Panc1 (cell line): ENCODE measurements at regions not wholly inside any gene's neighbourhood (a gene's known extent, or its start where the extent isn't known, plus 50 kb on each side); places are given as distances from the start of the nearest gene placed in this dataset.

Source experiments
- ATAC-seq: fragments of 200-7000 bp; cut with Tn5 transposase; 2 replicates; pipeline ENCODE4 v1.9.1; 2020; ENCODE audit warnings: mild to moderate bottlenecking, moderate library complexity
- BruUV-seq: library from RNA; stranded (reverse); fragments of 400-500 nt; replicated peaks from 2 replicates; lab custom pipeline; 2021; lab: Mats Ljungman, UMichigan
- CTCF ChIA-PET: fragments of 300-600 bp; sonication (Branson Sonifier 250); formaldehyde crosslinking; loops from one replicate; lab custom pipeline; 2022; ENCODE audit warnings: antibody characterized with exemption; lab: Charles Lee
- POLR2A ChIA-PET: fragments of 300-600 bp; sonication (Branson Sonifier 250); formaldehyde crosslinking; loops from one replicate; lab custom pipeline; 2022; ENCODE audit warnings: antibody characterized with exemption; lab: Charles Lee
- DNase-seq: peaks from one replicate; pipeline ENCODE4 v3.0.0-alpha.2; 2010; ENCODE audit warnings: low read depth, low spot score
- H3K27ac ChIP-seq: 2 replicates; pipeline ENCODE4 v1.5.1; 2011; ENCODE audit warnings: mild to moderate bottlenecking, low read length, inconsistent platforms
- H3K27me3 ChIP-seq: fragments of 200-500 bp; sonication (Bioruptor generic); 2 replicates; pipeline ENCODE4 v1.6.0; 2014; ENCODE audit warnings: low read length, inconsistent platforms; ENCODE audit not compliant: control insufficient read depth, insufficient read depth
- H3K36me3 ChIP-seq: fragments of 200-500 bp; sonication (Bioruptor generic); 2 replicates; pipeline ENCODE4 v1.5.1; 2014; ENCODE audit warnings: inconsistent platforms, mild to moderate bottlenecking, low read length, moderate library complexity; ENCODE audit not compliant: control insufficient read depth, insufficient read depth
- H3K4me1 ChIP-seq: 2 replicates; pipeline ENCODE4 v1.5.1; 2011; ENCODE audit warnings: inconsistent platforms, mild to moderate bottlenecking, low read length, moderate library complexity; ENCODE audit not compliant: control insufficient read depth, insufficient read depth
- H3K4me3 ChIP-seq, 2 experiments: 2 replicates each; pipeline ENCODE4 v1.5.1; 2011 to 2012; ENCODE audit warnings: low read depth in 2 of 2, low read length in 2 of 2, mild to moderate bottlenecking in 2 of 2, inconsistent platforms in 1 of 2, moderate library complexity in 1 of 2
- H3K9me3 ChIP-seq: fragments of 200-500 bp; sonication (Bioruptor generic); 2 replicates; pipeline ENCODE4 v1.5.1; 2014; ENCODE audit warnings: low read depth, mild to moderate bottlenecking, inconsistent platforms, low read length, moderate library complexity; ENCODE audit not compliant: control insufficient read depth, insufficient read depth
- POLR2AphosphoS5 ChIP-seq: IDR thresholded peaks from 2 replicates; pipeline ENCODE4 v1.6.1; 2012; ENCODE audit warnings: mild to moderate bottlenecking, low read depth, low read length, moderate library complexity
- REST ChIP-seq, 2 experiments: IDR thresholded peaks; 2 replicates each; pipeline ENCODE4 v1.6.1; 2011 to 2012; ENCODE audit warnings: low read depth in 2 of 2, control low read depth in 1 of 2, low read length in 1 of 2, mild to moderate bottlenecking in 1 of 2, moderate library complexity in 1 of 2; ENCODE audit not compliant: insufficient read depth in 1 of 2
- SIN3A ChIP-seq: IDR thresholded peaks from 2 replicates; pipeline ENCODE4 v1.6.1; 2012; ENCODE audit warnings: low read depth, mild to moderate bottlenecking, low read length, moderate library complexity, borderline replicate concordance; ENCODE audit not compliant: insufficient read depth
- TCF7L2 ChIP-seq: IDR thresholded peaks from 2 replicates; pipeline ENCODE4 v1.6.1; 2011; ENCODE audit warnings: mild to moderate bottlenecking, low read depth, low read length, inconsistent platforms
- in situ Hi-C: cut with HindIII; loops from 2 replicates; pipeline ENCODE4 v1.10.0; 2016; ENCODE audit warnings: low sequenced_read_pairs, low pct_unique_long_range_greater_than_20kb
- intact Hi-C: fragments of 100-400 bp; cut with micrococcal nuclease; formaldehyde crosslinking; loops from one replicate; pipeline ENCODE4 v1.10.0; 2022; ENCODE audit not compliant: unreplicated experiment
- TF ChIP-seq, protein P1 (sequence below): fragments of 450-650 bp; IDR thresholded peaks from 2 replicates; pipeline ENCODE4 v1.5.1; 2017; ENCODE audit warnings: mild to moderate bottlenecking

DNA sequence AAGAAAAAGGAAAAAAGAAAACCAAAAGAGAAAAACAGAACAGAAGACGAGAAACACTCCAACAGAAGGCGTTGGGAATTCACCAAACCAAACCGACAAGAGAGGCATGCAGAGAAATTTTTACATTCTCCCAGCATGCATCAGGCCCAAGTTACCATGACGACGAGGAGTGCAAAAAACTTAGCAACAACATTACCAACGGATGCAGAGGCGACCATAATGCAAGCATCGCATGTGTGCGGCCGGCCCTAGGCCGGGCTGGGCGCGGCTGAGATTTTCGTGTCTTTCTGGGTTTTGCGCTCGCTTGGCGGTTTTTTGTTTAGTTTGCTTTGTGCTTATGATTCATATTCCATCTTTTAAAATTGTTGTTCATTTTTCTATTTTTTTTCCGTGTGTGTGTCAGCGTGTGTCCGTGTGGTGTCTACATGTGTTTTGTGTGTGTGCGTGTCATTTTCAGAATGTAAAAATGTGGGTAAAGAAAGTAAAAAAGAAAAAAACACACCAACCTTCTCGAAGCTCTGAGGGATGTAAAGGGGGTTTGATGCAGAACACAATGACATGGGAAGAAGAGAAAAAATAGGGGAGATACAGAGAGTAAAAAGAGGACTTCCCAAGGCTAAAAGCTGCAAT, 84.9 kb downstream of the PTPRS start:
- no TSS peak for BruUV-seq
- DNase-seq (no peak), ATAC-seq (no peak)
- no peak overlapping the region for H3K4me3 ChIP-seq
- no peak overlapping the region for H3K27ac ChIP-seq
- no peaks in the 10 kb centered on the region for H3K9me3 ChIP-seq
- TF ChIP-seq SIN3A (no peak), POLR2AphosphoS5 (no peak), REST (IDR thresholded peaks at IDR 0.05; ENCODE audit: insufficient read depth in 1 of 2, low read depth in 2 of 2, low read length in 1 of 2) (no peak), TCF7L2 (no peak)
- TF ChIP-seq, protein P1, sequence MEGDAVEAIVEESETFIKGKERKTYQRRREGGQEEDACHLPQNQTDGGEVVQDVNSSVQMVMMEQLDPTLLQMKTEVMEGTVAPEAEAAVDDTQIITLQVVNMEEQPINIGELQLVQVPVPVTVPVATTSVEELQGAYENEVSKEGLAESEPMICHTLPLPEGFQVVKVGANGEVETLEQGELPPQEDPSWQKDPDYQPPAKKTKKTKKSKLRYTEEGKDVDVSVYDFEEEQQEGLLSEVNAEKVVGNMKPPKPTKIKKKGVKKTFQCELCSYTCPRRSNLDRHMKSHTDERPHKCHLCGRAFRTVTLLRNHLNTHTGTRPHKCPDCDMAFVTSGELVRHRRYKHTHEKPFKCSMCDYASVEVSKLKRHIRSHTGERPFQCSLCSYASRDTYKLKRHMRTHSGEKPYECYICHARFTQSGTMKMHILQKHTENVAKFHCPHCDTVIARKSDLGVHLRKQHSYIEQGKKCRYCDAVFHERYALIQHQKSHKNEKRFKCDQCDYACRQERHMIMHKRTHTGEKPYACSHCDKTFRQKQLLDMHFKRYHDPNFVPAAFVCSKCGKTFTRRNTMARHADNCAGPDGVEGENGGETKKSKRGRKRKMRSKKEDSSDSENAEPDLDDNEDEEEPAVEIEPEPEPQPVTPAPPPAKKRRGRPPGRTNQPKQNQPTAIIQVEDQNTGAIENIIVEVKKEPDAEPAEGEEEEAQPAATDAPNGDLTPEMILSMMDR = no peak
- no peaks in the 10 kb centered on the region for H3K36me3 ChIP-seq
- CTCF ChIA-PET = no interaction called here
- intact Hi-C loops (no loop called here), in situ Hi-C loops (no loop called here)
- H3K4me1 ChIP-seq = no peaks in the 10 kb centered on the region
- no peaks in the 10 kb centered on the region for H3K27me3 ChIP-seq
- POLR2A ChIA-PET = no interaction called here

DNA sequence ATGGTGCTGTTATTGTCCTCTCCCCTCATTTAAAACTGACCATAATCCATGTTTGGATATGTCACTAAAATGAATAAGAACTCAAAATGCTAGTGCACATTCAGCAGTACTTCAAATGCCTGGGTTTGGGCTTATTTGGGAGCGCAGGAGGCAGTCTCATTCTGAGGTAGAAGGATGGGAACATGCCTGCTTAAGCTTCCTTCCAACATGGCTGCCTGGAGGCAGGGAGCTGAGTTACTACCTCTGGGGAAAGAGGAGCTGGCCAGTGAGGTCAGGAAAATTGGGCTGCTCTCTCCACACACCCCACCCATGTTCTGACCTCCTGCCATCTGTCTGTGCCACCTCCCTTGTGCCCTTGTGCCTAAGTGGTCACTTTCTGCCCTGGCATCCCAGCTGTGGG, 85.7 kb downstream of the PTPRS start:
- POLR2A ChIA-PET = no interaction called here
- H3K36me3 ChIP-seq = no peaks in the 10 kb centered on the region

More for the DNA sequence above, 85.7 kb downstream of the PTPRS start:
- intact Hi-C loops = no loop called here
- no peak overlapping the region for H3K27ac ChIP-seq
- TF ChIP-seq TCF7L2 (no peak), POLR2AphosphoS5 (no peak), REST (IDR thresholded peaks at IDR 0.05; ENCODE audit: insufficient read depth in 1 of 2, low read depth in 2 of 2, low read length in 1 of 2) (no peak), SIN3A (no peak)
- TF ChIP-seq, protein P1 = no peak
- no peaks in the 10 kb centered on the region for H3K27me3 ChIP-seq
- no peaks in the 10 kb centered on the region for H3K9me3 ChIP-seq
- no peak for ATAC-seq
- BruUV-seq = no TSS peak
- in situ Hi-C loops = no loop called here
- H3K4me1 ChIP-seq = no peaks in the 10 kb centered on the region
- no peak for DNase-seq
- no peak overlapping the region for H3K4me3 ChIP-seq
- CTCF ChIA-PET = no interaction called here
